ENCODE measurements at regions not wholly inside any gene's neighbourhood (a gene's known extent, or its start where the extent isn't known, plus 50 kb on each side); places are given as distances from the start of the nearest gene placed in this dataset.
"Not testable (repeated sequence)": the region's sequence is repeated elsewhere in the genome, so short reads cannot be mapped to it uniquely, and the experiment has no call there.

DNA sequence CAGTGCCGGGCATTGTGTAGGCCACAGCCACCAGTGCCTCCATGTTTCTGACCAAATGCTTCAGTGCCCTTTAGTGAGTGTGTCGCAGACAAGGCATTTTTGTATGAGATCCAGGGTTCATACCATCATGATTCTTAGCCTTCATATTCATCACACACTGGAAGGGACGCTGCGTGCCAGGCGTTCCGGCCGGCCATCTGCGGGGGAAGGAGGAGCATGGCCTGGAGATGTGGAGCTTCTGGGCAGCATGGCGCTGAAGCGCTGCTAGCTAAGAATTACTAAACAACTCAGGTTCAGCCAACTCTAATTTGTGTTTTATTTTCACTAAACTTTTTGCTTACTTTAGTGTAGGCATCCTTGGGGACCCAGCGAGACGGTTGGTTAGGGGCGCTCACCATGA is 111.4 kb upstream of the EXOC2 start:
- DNase-seq (ENCODE audit: low read depth) = no peak

- no peak for DNase-seq (ENCODE audit: low read depth)
Observed at GRCh38 chr6:803191-803977, 110.4 kb upstream of the EXOC2 start.

DNA sequence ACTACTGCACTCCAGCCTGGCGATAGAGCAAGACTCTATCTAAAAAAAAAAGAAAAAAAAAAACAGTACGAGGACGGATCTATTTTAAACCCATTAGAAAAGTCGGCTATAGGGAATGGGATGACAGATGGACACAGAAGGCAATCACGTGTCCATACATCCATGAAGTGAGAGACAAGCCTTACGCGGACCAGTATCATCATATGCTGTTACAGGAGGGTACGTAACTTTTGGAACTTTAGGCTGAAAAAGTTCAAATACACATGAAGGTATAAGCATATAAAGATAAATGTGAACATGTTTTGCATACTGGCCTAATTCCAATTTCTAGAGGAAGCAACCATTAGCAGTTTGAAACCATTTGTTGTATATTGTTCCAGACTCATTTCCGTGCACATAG is 109.8 kb upstream of the EXOC2 start:
- no peak for DNase-seq (ENCODE audit: low read depth)

GRCh38 chr6:802223-802622 is 109.3 kb upstream of the EXOC2 start:
- not testable (repeated sequence) for DNase-seq (ENCODE audit: low read depth)

- no peak for DNase-seq (ENCODE audit: low read depth)
Observed at GRCh38 chr6:799769-800168, 106.8 kb upstream of the EXOC2 start.

DNA sequence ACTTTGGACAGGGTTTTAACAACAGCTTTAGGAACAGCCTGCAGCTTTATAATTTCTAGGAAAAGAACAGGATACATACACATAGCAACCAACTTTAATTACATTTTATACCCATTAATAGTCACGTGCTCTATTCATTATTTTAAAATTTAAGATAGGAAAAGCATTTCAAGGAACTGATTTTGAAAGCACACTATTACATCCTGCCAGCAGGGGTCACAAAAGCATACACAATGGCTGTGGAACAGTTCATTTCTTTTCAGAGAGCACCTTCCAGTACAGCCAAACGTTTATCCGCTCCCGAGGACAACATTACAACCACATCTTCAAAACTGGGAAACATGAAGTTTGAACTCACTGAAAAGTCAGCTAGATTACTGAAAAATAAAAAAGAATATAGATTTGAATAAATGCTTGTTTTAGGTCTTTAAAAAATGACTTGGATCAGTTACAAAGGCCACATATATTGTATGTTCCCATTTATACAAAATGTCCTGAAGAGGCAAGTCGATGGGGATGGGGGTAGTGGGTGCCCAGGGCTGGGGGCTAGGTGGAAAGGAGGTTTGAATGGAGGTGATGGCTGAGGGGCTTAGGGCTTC is 104.6 kb upstream of the EXOC2 start:
- DNase-seq (ENCODE audit: low read depth) = peak; percentile 40

GRCh38 chr6:795046-795685 is 102.2 kb upstream of the EXOC2 start:
- DNase-seq (ENCODE audit: low read depth) = no peak

DNA sequence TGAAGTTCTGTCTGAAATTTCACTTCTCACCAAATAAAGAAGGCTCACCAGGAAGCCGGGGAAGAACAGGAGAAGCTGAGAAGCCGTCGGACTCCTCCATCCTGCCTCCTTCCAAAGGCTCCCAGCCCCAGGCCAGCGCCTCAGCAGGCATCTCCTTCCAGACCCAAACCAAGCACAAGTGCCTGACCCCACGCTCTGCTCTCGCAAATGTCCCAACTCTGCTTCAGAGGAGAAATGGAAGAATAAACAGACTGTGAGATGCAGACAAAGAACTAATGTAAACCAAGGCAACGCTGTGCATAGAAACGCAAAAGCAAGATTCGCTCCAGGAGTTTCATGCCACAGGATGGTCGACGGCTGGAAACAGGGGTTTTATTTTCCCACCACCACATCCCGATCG is 100.3 kb upstream of the EXOC2 start:
- DNase-seq (ENCODE audit: low read depth) = no peak

DNA sequence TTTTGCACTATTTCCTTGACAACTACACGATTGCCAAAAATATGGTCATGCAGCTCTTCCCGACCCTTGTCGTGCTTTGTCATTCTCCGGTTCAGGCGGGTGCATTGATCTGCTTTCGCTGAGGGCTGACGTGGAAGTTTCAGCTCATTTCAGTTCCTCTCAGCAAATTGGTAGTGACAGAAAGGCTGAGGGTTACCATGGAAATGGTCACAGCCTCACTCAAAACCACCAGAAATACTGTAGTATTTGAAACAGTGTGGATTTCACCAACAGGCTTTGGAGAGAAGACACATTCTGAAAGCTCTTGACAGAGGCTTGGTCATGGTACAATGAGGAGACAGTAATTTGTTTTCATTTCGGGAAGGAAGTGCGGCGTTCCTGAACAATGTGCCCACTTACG is 99.7 kb upstream of the EXOC2 start:
- no peak for DNase-seq (ENCODE audit: low read depth)

DNA sequence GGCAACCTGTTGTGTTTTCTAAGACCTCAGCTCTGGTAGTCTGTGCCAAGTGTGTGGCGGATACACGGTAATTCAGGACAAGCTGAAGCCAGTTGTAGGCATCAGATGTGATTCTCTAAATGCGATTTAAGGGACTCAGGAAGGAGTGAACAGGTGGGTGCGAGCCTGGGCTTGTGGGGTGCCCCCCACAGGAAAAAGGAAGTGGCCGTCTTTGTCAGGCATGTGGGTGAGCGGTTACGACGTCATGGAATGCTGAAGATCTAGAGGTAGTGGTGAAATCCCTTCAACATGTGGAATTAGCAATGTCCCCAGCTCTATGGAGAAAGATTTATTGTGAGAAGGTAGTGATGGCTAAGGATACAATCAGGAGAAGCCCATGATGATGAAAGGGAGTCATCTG is 95.1 kb upstream of the EXOC2 start:
- no peak for DNase-seq (ENCODE audit: low read depth)

- no peak for DNase-seq (ENCODE audit: low read depth)
Observed at GRCh38 chr6:786946-787763, 94.2 kb upstream of the EXOC2 start.

GRCh38 chr6:783966-784735 is 91.2 kb upstream of the EXOC2 start:
- no peak for DNase-seq (ENCODE audit: low read depth)

DNA sequence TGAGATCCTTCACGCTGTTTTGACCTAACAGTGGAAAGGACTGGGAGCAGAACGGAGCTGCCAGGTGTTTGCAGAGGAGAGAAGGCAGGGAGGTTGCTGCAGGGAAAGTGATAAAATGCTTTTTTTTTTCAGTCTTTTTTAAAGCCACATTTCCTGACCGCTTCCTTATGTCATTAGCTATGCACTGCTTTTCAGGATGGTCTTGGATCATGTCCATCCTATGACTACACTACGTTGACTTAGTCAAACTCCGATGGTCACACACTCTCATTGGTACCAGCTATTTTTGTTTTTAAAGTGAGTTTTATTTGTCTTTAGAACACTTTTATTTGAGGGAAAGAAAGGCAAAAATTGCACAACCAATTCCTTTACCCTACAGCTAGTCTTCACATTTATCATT is 89.2 kb upstream of the EXOC2 start:
- no peak for DNase-seq (ENCODE audit: low read depth)

GRCh38 chr6:781350-781961 is 88.5 kb upstream of the EXOC2 start:
- DNase-seq (ENCODE audit: low read depth) = no peak

DNA sequence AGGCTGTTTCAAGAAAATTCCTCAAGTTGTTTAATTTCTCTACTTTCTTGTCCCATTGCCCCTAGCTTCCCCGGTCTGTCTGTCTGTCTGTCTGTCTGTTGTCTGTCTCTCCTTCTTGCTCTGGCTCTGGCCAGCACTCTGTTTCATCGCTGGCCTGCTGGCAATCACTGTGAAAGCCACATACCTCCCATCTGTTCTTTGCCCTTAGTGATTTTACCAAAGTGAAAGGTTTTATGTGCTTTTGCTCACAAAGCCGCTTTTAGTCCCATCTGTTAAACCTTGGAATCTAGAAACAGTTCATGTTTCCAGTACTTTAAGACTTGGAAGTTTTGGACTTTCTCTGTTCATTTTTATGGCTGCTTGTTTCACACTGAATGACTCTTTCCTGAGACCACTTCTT is 87.8 kb upstream of the EXOC2 start:
- no peak for DNase-seq (ENCODE audit: low read depth)

DNA sequence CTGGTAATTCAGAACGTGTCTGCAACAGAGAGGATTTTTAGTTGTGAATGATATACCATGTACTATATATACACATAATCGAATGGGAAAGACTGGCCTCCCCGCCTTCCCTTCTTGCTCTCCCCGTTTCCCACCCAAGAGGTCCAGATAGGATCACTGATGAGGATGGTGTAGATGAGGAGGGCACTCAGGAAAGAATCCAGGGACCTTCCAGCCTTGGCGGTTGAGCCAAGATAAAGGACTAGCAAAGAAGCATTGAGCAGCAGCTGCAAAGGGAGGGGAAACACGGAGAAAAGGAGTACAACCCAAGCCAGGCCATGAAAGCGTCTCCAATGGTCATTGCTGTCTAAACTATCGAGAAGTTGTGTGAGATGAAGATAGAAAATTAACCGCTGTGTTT is 84.0 kb upstream of the EXOC2 start:
- DNase-seq (ENCODE audit: low read depth) = no peak

DNA sequence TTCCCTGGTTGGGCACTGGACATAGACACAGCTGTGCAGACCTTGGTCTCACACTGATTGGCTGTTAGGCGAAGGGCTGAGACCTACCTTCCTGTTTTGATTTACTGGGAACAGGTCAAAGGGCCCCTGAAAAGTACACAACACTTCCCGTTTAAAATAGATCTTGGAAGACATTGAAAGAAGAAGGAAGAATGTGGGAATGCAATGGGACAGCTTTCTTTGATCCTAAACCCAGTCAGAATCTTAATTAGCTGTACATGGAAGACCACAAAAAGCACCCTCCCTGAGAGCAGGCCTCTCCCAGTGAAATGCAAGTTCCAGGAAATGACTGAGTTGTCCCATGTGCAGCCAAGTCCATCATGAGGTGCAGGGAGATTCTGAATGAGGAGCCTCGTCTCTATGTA is 83.6 kb upstream of the EXOC2 start:
- DNase-seq (ENCODE audit: low read depth) = no peak

GRCh38 chr6:775863-776262 is 82.9 kb upstream of the EXOC2 start:
- DNase-seq (ENCODE audit: low read depth) = no peak

DNA sequence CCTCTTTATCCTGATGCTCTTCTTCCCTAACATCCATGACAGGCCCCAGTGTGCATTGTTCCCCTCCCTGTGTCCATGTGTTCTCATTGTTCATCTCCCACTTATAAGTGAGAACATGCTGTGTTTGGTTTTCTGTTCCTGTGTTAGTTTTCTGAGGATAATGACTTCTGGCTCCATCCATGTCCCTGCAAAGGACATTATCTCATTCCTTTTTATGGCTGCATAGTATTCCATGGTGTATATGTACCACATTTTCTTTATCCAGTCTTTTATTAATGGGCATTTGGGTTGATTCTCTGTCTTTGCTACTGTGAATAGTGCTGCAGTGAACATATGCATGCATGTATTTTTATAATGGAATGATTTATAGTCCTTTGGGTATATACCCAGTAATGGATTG is 78.7 kb upstream of the EXOC2 start:
- not testable (repeated sequence) for DNase-seq (ENCODE audit: low read depth)

DNA sequence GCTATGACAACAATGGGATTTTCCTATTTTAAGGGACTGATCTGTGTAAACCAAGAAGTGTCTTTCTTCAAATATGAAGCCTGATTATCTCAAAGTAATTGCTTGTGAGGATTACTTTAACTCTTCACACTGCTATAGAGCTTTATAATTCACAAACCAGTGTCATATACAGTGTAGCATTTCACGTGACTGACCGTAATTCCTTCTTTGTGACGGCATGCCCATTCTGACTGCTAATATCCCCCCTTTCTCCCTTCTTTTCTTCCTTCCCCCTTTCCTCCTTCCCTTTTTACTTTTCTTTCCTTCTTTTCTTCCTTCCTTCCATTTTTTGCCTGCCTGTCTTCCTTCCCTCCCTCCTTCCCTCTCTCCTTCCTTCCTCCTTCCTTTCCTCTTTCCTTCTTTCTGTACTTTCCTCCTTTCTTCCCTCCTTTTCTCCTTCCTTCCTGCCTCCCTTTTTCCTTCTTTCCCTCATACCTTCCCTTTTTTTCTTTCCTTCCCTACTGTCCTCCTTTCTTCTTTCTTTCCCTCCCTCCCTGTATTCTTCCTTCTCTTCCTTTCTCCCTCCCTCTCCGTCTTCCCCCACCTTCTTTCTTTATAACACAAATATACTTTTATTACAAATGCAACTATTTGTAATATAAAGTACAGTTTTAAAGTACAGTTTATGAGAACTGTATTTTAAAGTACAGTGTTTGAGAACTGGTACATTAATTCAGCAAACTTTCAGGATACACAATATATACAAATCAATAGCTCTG is 75.0 kb upstream of the EXOC2 start:
- DNase-seq (ENCODE audit: low read depth) = no peak

- DNase-seq (ENCODE audit: low read depth) = no peak
Observed at GRCh38 chr6:766625-767024, 73.7 kb upstream of the EXOC2 start.
